ENCODE measurements at regions not wholly inside any gene's neighbourhood (a gene's known extent, or its start where the extent isn't known, plus 50 kb on each side); places are given as distances from the start of the nearest gene placed in this dataset.

GRCh38 chr18:78367996-78368395 is 611.6 kb upstream of the SALL3 start:
- H3K4me3 ChIP-seq (ENCODE audit: low read depth, low read length): no peak overlapping the region
- H3K4me1 ChIP-seq (ENCODE audit: control insufficient read depth, insufficient read depth, low read length, poor library complexity, severe bottlenecking): no peaks in the 10 kb centered on the region
- H3K36me3 ChIP-seq (ENCODE audit: control insufficient read depth, insufficient read depth, low read length): no peaks in the 10 kb centered on the region
- H3K27ac ChIP-seq (ENCODE audit: insufficient read depth, low read length, poor library complexity, severe bottlenecking): no peak overlapping the region
- Mint-ChIP-seq H3K4me3 (no peak overlapping the region), H3K9me3 (peaks cover 0 to 3% (median 0%) of the 10 kb centered on the region in 7 donors), H3K27me3 (no peaks in the 10 kb centered on the region), H3K36me3 (no peaks in the 10 kb centered on the region), H3K4me1 (no peaks in the 10 kb centered on the region), H3K27ac (no peak overlapping the region)
- no peaks in the 10 kb centered on the region for H3K9me3 ChIP-seq (ENCODE audit: control insufficient read depth in 2 of 2, low read length in 2 of 2)
- ATAC-seq (ENCODE audit: low read depth in 2 of 2) (no peak), DNase-seq (no peak)
- H3K27me3 ChIP-seq (ENCODE audit: control insufficient read depth, insufficient read depth, low read length): no peaks in the 10 kb centered on the region

DNA sequence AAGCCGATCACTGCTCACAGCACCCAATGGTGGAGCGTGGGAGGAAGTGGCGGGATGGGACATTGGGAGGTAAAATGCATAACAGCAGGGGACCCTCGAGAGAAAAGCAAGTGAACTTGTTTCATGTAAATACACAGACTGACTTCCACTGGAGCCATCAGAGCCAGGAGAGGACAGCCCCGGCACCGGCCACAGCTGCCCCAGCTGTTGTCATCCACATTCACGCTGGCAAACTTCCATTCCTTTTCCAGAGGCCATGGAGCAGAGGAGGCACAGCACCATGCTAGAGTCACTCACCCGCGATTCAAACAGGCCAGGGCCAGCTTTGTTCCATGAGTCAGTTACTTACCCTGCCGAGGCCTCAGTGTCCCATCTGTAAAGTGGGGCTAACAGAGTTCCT is 610.9 kb upstream of the SALL3 start:
- Mint-ChIP-seq H3K4me1 (no peaks in the 10 kb centered on the region), H3K27ac (no peak overlapping the region)
- H3K36me3 ChIP-seq (ENCODE audit: control insufficient read depth, insufficient read depth, low read length): no peaks in the 10 kb centered on the region

DNA sequence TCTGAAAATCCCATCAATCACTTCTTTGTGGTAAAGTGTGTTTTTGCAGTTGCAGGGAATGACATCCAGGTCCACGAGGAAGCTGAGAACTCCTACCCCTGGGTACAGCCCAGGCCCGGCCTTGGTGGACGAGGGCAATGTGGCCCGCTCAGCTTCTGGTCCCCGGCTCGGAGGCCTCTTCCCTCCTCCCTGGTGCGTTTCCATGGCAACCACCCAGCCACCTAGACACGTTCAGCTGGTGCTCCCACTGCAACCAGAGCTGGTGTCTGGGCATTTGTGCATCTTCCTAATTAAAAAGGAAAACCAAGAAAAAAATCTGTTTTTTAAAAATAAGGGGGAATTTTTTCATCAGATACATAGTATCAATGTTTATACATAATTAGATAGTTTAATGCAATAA is 603.6 kb upstream of the SALL3 start:
- H3K9me3 ChIP-seq (ENCODE audit: control insufficient read depth in 2 of 2, low read length in 2 of 2): no peaks in the 10 kb centered on the region
- no peak overlapping the region for H3K27ac Mint-ChIP-seq
- no peak overlapping the region for H3K4me3 Mint-ChIP-seq
- DNase-seq (no peak), ATAC-seq (ENCODE audit: low read depth in 2 of 2) (no peak)
- H3K36me3 Mint-ChIP-seq: no peaks in the 10 kb centered on the region
- H3K27me3 ChIP-seq (ENCODE audit: control insufficient read depth, insufficient read depth, low read length): no peaks in the 10 kb centered on the region
- H3K27ac ChIP-seq (ENCODE audit: insufficient read depth, low read length, poor library complexity, severe bottlenecking): no peak overlapping the region
- H3K4me1 ChIP-seq (ENCODE audit: control insufficient read depth, insufficient read depth, low read length, poor library complexity, severe bottlenecking): no peaks in the 10 kb centered on the region
- H3K4me1 Mint-ChIP-seq: no peaks in the 10 kb centered on the region
- H3K36me3 ChIP-seq (ENCODE audit: control insufficient read depth, insufficient read depth, low read length): no peaks in the 10 kb centered on the region
- H3K9me3 Mint-ChIP-seq: peaks cover 0 to 4% (median 1%) of the 10 kb centered on the region in 7 donors
- no peak overlapping the region for H3K4me3 ChIP-seq (ENCODE audit: low read depth, low read length)
- no peaks in the 10 kb centered on the region for H3K27me3 Mint-ChIP-seq

More for the DNA sequence above, 610.9 kb upstream of the SALL3 start:
- H3K27me3 Mint-ChIP-seq: no peaks in the 10 kb centered on the region
- Histone ChIP-seq H3K9me3 (ENCODE audit: control insufficient read depth in 2 of 2, low read length in 2 of 2) (no peaks in the 10 kb centered on the region), H3K27me3 (ENCODE audit: control insufficient read depth, insufficient read depth, low read length) (no peaks in the 10 kb centered on the region), H3K4me3 (ENCODE audit: low read depth, low read length) (no peak overlapping the region), H3K27ac (ENCODE audit: insufficient read depth, low read length, poor library complexity, severe bottlenecking) (no peak overlapping the region), H3K4me1 (ENCODE audit: control insufficient read depth, insufficient read depth, low read length, poor library complexity, severe bottlenecking) (no peaks in the 10 kb centered on the region)
- ATAC-seq (ENCODE audit: low read depth in 2 of 2) (no peak), DNase-seq (no peak)
- no peak overlapping the region for H3K4me3 Mint-ChIP-seq
- peaks cover 0 to 3% (median 0%) of the 10 kb centered on the region in 7 donors for H3K9me3 Mint-ChIP-seq
- H3K36me3 Mint-ChIP-seq: no peaks in the 10 kb centered on the region

DNA sequence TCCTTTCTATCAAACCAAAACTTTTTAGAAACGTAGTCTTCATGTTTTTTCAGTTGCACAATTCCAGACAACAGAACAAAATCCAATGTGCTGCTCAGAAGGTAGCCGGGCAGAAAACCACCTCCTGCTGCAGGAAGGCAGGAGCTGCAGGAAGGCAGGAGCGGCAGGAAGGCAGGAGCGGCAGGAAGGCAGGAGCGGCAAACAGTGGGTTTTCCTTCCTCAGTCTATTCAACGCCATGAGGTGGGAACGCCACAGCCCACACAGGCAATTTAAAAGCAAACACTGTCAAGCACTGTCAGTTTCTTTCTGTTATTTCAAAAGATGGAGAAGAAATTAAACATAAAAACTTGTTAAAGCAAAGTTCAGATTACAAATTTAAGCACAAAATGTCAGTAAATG is 601.2 kb upstream of the SALL3 start:
- H3K27me3 Mint-ChIP-seq: no peaks in the 10 kb centered on the region
- Histone ChIP-seq H3K27ac (ENCODE audit: insufficient read depth, low read length, poor library complexity, severe bottlenecking) (no peak overlapping the region), H3K9me3 (ENCODE audit: control insufficient read depth in 2 of 2, low read length in 2 of 2) (no peaks in the 10 kb centered on the region), H3K4me3 (ENCODE audit: low read depth, low read length) (no peak overlapping the region), H3K4me1 (ENCODE audit: control insufficient read depth, insufficient read depth, low read length, poor library complexity, severe bottlenecking) (no peaks in the 10 kb centered on the region), H3K27me3 (ENCODE audit: control insufficient read depth, insufficient read depth, low read length) (no peaks in the 10 kb centered on the region), H3K36me3 (ENCODE audit: control insufficient read depth, insufficient read depth, low read length) (no peaks in the 10 kb centered on the region)
- no peak overlapping the region for H3K27ac Mint-ChIP-seq
- no peaks in the 10 kb centered on the region for H3K4me1 Mint-ChIP-seq
- DNase-seq (no peak), ATAC-seq (ENCODE audit: low read depth in 2 of 2) (no peak)
- H3K9me3 Mint-ChIP-seq: peaks cover 0 to 8% (median 1%) of the 10 kb centered on the region in 7 donors
- H3K36me3 Mint-ChIP-seq: no peaks in the 10 kb centered on the region
- no peak overlapping the region for H3K4me3 Mint-ChIP-seq

GRCh38 chr18:78378983-78379382 is 600.6 kb upstream of the SALL3 start:
- H3K27me3 Mint-ChIP-seq: no peaks in the 10 kb centered on the region
- no peaks in the 10 kb centered on the region for H3K4me1 Mint-ChIP-seq
- H3K36me3 Mint-ChIP-seq: no peaks in the 10 kb centered on the region
- no peak overlapping the region for H3K4me3 Mint-ChIP-seq
- Histone ChIP-seq H3K27me3 (ENCODE audit: control insufficient read depth, insufficient read depth, low read length) (no peaks in the 10 kb centered on the region), H3K4me3 (ENCODE audit: low read depth, low read length) (no peak overlapping the region), H3K4me1 (ENCODE audit: control insufficient read depth, insufficient read depth, low read length, poor library complexity, severe bottlenecking) (no peaks in the 10 kb centered on the region), H3K36me3 (ENCODE audit: control insufficient read depth, insufficient read depth, low read length) (no peaks in the 10 kb centered on the region), H3K27ac (ENCODE audit: insufficient read depth, low read length, poor library complexity, severe bottlenecking) (no peak overlapping the region), H3K9me3 (ENCODE audit: control insufficient read depth in 2 of 2, low read length in 2 of 2) (no peaks in the 10 kb centered on the region)
- DNase-seq (no peak), ATAC-seq (ENCODE audit: low read depth in 2 of 2) (no peak)
- no peak overlapping the region for H3K27ac Mint-ChIP-seq
- H3K9me3 Mint-ChIP-seq: peaks cover 0 to 8% (median 1%) of the 10 kb centered on the region in 7 donors

- DNase-seq: no peak
- H3K4me1 ChIP-seq (ENCODE audit: control insufficient read depth, insufficient read depth, low read length, poor library complexity, severe bottlenecking): no peaks in the 10 kb centered on the region
- no peak overlapping the region for H3K27ac ChIP-seq (ENCODE audit: insufficient read depth, low read length, poor library complexity, severe bottlenecking)
- Mint-ChIP-seq H3K4me3 (no peak overlapping the region), H3K36me3 (no peaks in the 10 kb centered on the region), H3K9me3 (peaks cover 0 to 17% (median 3%) of the 10 kb centered on the region in 7 donors), H3K27me3 (no peaks in the 10 kb centered on the region), H3K27ac (no peak overlapping the region), H3K4me1 (no peaks in the 10 kb centered on the region)
- H3K27me3 ChIP-seq (ENCODE audit: control insufficient read depth, insufficient read depth, low read length): no peaks in the 10 kb centered on the region
- no peak for ATAC-seq (ENCODE audit: low read depth in 2 of 2)
- H3K9me3 ChIP-seq (ENCODE audit: control insufficient read depth in 2 of 2, low read length in 2 of 2): no peaks in the 10 kb centered on the region
- H3K36me3 ChIP-seq (ENCODE audit: control insufficient read depth, insufficient read depth, low read length): no peaks in the 10 kb centered on the region
- H3K4me3 ChIP-seq (ENCODE audit: low read depth, low read length): no peak overlapping the region
Observed at GRCh38 chr18:78390348-78390951, 589.2 kb upstream of the SALL3 start.

DNA sequence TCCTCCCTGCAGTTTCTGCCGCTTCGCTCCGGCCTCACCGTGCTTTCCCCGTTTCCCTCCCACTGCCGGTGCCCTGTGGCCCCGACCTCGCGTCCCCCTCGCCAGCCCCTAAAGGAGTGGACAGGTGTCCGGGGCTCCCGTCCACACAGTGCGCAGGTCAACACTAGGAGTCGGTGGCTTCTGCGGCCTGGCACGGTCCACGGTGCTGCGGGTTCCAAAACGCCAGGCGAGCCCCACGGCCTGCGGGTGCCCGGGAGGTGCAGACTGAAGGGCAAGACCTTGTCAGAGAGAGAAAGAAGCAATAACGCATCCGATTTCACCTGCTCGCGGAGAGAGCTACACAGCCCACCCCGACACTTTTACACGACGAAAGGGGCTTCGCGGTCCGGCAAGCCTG is 588.7 kb upstream of the SALL3 start:
- Histone ChIP-seq H3K4me3 (ENCODE audit: low read depth, low read length) (no peak overlapping the region), H3K27me3 (ENCODE audit: control insufficient read depth, insufficient read depth, low read length) (no peaks in the 10 kb centered on the region), H3K9me3 (ENCODE audit: control insufficient read depth in 2 of 2, low read length in 2 of 2) (no peaks in the 10 kb centered on the region), H3K27ac (ENCODE audit: insufficient read depth, low read length, poor library complexity, severe bottlenecking) (no peak overlapping the region), H3K36me3 (ENCODE audit: control insufficient read depth, insufficient read depth, low read length) (no peaks in the 10 kb centered on the region), H3K4me1 (ENCODE audit: control insufficient read depth, insufficient read depth, low read length, poor library complexity, severe bottlenecking) (no peaks in the 10 kb centered on the region)
- Mint-ChIP-seq H3K27me3 (no peaks in the 10 kb centered on the region), H3K9me3 (peaks cover 0 to 19% (median 3%) of the 10 kb centered on the region in 7 donors), H3K4me3 (no peak overlapping the region), H3K27ac (no peak overlapping the region), H3K36me3 (no peaks in the 10 kb centered on the region), H3K4me1 (no peaks in the 10 kb centered on the region)
- ATAC-seq (ENCODE audit: low read depth in 2 of 2) (no peak), DNase-seq (no peak)

DNA sequence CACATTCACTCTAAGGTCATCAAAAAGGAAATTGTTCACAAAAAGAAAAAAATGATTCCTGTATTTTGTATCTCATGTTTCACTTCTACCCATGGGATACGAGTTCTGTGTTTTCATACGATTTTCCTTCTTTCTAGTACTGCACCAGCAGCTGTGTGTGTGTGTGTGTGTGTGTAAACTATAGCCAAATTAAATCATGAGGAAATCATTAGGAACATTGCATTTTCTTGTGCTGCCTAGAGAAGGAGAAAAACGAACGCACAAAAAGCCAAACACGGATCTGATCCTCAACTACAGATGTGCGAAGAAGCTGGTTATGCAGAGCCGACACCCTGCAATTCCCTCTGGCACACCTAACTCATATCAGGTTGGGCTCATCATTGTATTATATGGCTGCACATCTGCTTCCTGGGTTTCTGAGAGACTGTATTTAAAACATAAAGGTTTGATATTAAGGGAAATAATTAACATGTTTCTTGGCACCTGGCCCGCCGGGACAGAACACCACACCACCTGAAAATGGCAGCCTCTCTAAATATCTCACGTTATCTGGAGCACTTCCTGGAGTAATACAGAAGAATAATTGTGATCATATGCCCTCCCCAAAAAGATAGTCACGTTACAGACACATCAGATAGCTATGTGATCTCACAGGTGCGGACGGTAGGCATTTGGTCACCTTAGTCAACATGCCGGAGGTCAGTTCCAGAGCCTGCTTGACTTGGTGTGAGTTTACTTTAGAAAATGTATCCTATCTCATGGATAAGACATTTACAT is 586.3 kb upstream of the SALL3 start:
- H3K36me3 Mint-ChIP-seq: no peaks in the 10 kb centered on the region
- H3K27ac Mint-ChIP-seq: no peak overlapping the region

More for the DNA sequence above, 586.3 kb upstream of the SALL3 start:
- Histone ChIP-seq H3K4me1 (ENCODE audit: control insufficient read depth, insufficient read depth, low read length, poor library complexity, severe bottlenecking) (no peaks in the 10 kb centered on the region), H3K4me3 (ENCODE audit: low read depth, low read length) (no peak overlapping the region), H3K36me3 (ENCODE audit: control insufficient read depth, insufficient read depth, low read length) (no peaks in the 10 kb centered on the region), H3K9me3 (ENCODE audit: control insufficient read depth in 2 of 2, low read length in 2 of 2) (no peaks in the 10 kb centered on the region), H3K27ac (ENCODE audit: insufficient read depth, low read length, poor library complexity, severe bottlenecking) (no peak overlapping the region), H3K27me3 (ENCODE audit: control insufficient read depth, insufficient read depth, low read length) (no peaks in the 10 kb centered on the region)
- no peak overlapping the region for H3K4me3 Mint-ChIP-seq
- H3K27me3 Mint-ChIP-seq: no peaks in the 10 kb centered on the region
- DNase-seq (no peak), ATAC-seq (ENCODE audit: low read depth in 2 of 2) (no peak)
- no peaks in the 10 kb centered on the region for H3K4me1 Mint-ChIP-seq
- H3K9me3 Mint-ChIP-seq: peaks cover 0 to 15% (median 2%) of the 10 kb centered on the region in 7 donors
